Stomach (tissue), 4 donors: ENCODE measurements at regions not wholly inside any gene's neighbourhood (a gene's known extent, or its start where the extent isn't known, plus 50 kb on each side); places are given as distances from the start of the nearest gene placed in this dataset.
"Not testable (repeated sequence)": the region's sequence is repeated elsewhere in the genome, so short reads cannot be mapped to it uniquely, and the experiment has no call there.

Experiments
- POLR2A ChIP-seq, 4 donors: fragments of 450-650 bp; IDR thresholded peaks; one replicate each; pipeline ENCODE4 v1.6.1; 2016; ENCODE audit warnings: antibody characterized with exemption in 4 of 4, control low read depth in 2 of 4, mild to moderate bottlenecking in 1 of 4, moderate library complexity in 1 of 4
- TF ChIP-seq, protein P1 (sequence below), 7 experiments: fragments of 450-650 bp in 4 of 7; fragments of 200-600 bp in 3 of 7; sonication (generic) in 3 of 7; IDR thresholded peaks; one replicate each; pipeline ENCODE4 v1.5.1; 2016 to 2019; ENCODE audit warnings: antibody characterized with exemption in 7 of 7, control low read depth in 2 of 7, mild to moderate bottlenecking in 1 of 7

DNA sequence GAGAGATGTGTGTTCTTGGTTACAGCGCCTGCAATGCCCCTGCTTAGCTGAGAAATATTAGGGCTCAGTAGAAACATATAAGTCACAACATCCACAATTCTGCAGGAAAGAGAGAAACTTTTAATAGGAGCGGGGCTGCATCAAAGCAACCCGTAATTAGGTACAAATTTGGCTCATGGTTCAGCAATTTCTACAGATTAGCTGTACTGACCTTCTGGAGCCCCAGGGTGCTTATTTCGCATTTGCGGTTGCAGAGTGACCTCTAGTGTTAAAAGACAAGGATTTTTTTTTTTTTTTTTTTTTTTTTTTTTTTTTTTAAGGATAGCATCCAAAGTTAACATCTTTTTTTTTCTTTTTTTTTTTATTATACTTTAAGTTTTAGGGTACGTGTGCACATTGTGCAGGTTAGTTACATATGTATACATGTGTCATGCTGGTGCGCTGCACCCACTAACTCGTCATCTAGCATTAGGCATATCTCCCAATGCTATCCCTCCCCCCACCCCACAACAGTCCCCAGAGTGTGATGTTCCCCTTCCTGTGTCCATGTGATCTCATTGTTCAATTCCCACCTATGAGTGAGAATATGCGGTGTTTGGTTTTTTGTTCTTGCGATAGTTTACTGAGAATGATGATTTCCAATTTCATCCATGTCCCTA, 334.7 kb downstream of the ARRDC4 start:
- TF ChIP-seq POLR2A (IDR thresholded peaks at IDR 0.05), result not testable (repeated sequence)
- TF ChIP-seq, protein P1, sequence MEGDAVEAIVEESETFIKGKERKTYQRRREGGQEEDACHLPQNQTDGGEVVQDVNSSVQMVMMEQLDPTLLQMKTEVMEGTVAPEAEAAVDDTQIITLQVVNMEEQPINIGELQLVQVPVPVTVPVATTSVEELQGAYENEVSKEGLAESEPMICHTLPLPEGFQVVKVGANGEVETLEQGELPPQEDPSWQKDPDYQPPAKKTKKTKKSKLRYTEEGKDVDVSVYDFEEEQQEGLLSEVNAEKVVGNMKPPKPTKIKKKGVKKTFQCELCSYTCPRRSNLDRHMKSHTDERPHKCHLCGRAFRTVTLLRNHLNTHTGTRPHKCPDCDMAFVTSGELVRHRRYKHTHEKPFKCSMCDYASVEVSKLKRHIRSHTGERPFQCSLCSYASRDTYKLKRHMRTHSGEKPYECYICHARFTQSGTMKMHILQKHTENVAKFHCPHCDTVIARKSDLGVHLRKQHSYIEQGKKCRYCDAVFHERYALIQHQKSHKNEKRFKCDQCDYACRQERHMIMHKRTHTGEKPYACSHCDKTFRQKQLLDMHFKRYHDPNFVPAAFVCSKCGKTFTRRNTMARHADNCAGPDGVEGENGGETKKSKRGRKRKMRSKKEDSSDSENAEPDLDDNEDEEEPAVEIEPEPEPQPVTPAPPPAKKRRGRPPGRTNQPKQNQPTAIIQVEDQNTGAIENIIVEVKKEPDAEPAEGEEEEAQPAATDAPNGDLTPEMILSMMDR (IDR thresholded peaks at IDR 0.05), result peak in 1 of 7 experiments; percentile 23
